Stimulated activated CD8-positive, alpha-beta memory T cell treated with anti-CD3 and anti-CD28 coated beads, Interleukin-4, amount 100 ng/mL, for 1 hour (primary cell): ENCODE measurements at regions not wholly inside any gene's neighbourhood (a gene's known extent, or its start where the extent isn't known, plus 50 kb on each side); places are given as distances from the start of the nearest gene placed in this dataset.
"Not testable (repeated sequence)": the region's sequence is repeated elsewhere in the genome, so short reads cannot be mapped to it uniquely, and the experiment has no call there.

Source experiments
- DNase-seq, 2 donors: peaks; one replicate each; pipeline ENCODE4 v3.0.0-alpha.2; 2020; ENCODE audit warnings: low read depth in 2 of 2, low spot score in 1 of 2

DNA sequence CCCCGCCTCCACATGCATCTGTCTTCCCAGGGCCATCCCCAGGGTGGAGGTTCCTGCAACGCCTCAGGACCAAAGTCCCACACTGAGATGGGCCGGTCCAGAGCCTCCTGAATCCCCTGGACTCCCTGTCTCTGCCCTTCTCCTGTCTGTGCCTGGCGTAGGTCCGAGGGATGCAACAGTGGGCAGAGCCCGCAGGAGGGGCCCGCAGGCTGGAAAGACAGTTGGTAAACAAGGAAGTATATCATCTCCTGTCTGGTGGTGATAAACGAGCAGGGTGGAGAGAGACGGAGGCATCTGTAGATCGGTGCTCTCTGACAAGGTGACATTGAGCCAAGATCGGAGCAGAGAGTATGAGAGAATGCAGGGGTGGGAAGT, 72.6 kb upstream of the RAB6C start:
- no peak for DNase-seq

DNA sequence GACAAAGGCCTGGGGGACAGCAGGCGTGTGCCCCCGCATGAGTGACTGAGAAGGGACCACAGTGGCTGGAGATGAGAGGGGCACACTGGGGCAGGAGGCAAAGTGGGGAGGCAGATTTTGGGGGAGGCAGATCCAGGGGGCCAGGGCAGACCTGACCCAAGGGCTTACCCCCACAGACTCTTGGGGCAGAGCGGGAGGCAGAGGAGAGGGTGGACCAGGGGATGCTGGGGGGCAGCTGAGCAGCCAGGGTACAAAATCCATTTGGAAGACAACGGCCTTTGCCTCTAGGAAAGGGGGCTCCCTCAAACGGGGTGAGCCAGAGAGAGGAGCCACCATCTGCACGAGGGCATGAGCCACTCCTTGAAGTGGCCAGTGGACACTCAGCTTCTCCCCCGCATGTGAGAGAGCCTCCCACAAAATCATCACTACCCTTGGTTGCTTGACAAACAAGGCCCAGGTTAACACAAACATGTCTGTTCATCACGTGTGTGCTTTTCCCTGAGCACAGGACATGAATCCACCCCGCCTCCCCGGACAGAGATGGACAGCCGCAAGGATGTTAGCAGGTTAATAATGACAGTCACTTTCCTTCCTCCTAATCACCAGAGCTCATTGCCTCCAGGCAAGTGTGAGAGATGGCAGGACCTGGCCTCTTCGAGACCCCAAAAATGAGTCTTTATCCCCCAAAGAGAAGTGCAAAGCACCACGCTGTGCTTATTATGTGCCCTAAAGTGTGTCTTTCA, 72.0 kb upstream of the RAB6C start:
- DNase-seq: no peak

DNA sequence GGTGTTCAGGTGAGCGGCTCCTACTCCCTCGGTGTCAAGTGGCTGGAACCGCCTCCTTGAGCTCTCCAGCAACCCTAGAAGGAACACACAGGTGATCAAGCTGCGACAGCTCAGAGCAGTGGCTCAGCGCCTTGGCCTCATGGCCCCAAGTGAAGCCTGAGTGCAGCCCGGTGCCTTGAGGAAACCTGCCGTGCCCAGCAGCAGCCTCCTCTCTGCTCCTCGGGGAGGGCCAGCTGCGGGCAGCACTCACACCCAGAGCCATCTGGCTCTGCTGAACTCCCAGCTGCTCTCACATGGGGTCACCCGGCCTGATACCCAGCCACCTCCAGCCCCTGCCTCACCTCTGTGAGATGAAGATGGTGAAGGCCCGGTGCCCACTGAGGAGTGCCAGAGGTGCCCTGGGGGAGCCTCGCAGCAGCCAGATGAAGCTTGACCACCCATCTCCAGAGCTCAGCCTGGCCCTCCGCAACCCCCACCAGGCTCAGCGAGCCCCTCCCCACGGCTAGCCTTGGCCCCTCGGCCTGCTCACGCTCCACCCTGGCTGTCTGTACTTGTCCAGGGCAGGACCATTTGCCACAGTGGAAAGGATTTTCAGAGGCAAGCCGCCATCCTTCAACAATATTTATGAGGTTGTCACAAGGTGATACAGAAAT, 70.6 kb upstream of the RAB6C start:
- no peak for DNase-seq

DNA sequence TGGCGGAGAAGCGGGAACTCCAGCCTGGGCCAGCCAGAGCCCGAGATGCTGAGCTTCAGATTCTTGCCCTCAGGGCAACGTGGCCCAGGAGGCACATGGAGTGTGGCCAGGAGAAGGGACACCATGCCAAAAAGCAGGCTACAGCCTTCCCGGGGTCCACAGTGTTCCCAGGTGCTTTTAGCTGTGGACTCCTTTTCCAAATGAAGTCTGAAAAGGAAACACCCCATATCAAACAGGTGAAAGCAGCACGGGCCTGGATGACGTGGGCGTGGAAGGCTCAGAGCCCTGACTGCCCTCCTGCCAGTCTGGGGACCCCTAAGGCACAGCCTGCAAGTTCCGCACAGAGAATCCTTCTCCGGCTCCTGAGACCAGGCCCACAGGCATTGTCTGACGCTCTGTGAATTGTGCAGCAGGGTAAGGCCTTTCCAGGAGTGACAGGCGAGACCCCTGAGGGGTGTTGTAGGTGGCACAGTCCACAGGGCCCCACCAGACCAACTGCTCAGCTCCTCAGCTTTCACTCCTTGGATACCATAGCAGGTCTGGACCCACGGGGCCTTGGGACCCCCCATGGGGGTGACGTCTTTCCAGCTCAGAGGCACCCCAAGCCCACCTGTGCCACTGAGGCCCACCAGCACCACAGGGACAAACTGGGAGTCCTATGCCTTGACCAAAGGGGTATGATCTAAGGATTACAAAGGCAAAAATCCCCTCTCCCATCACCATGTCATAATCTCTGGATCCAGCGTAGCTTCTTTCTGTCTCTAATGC, 69.6 kb upstream of the RAB6C start:
- DNase-seq: no peak

DNA sequence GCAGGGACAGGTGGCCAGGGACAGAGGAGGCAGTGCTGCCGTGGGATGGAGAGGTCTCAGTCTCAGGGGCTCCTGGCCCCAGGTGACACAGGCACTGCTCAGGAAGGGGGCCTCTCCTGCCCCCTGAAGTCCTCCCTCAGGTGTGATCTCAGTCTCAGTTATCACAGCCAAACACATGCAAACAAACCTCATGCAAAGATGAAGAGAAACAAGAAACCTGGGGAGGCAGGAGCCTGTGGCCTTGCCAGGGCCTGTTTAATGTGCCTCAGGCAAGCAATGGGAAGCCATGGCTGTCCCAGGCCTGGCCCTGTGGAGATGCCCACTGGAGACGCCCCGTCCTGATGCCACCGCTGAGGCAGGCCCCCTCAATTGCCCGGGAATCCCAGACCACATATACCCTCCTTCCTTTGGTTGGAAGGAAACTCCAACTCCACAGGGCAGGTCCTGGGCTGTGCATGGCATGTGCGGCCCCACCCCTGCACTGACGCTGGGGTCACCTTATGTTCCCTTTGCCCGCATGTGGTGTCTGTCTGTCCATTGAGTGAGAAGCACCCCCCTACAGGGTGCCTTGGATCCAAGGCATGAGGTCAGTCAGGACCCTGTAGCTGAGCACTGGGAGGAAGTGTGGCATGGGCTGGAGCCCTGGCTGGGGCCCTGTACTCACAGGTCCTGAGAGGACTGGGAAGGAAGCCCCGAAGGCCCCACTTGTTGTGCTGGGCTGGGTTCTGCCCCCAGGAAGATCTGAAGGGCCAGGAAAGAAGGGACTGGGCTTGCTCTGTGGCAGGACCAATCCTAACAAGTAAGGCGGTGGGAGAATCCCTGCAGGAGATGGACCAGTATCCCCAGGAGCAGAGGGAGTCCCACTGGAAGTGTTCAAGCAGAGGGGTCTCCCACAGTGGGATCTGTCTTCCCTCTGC, 68.8 kb upstream of the RAB6C start:
- no peak for DNase-seq

DNA sequence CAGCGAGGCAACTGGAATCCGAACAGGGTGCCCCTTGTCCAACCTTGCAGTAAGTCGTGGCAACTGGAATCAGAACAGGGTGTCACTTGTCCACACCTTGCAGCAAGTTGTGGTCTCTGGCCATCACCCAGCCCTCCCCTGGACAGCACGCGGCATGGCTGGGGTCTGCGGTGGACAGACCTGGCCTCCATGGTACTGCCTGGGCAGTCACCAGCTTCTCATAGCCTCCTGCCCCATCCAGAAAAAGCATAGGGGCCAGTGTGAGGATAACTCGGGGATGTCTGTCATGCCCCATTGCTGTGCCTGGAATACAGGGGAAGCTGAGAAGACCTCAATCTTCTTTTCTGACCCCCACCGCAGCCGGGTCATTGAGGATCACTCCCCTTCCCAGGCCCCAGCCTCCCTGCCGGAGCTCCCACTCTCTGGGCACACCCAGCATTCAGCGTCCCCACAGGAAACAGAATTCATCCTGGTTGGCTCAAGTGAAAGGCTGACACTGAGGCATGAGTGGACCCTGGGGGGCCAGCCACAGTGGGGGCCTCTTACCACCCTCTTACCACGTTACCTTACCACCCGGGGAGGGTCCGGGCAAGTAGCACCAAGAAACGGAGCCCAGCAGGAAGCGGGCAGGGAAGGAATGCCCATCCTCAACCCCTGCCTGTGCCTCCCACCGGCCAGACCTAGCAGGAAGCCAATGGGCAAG, 68.0 kb upstream of the RAB6C start:
- DNase-seq: no peak

DNA sequence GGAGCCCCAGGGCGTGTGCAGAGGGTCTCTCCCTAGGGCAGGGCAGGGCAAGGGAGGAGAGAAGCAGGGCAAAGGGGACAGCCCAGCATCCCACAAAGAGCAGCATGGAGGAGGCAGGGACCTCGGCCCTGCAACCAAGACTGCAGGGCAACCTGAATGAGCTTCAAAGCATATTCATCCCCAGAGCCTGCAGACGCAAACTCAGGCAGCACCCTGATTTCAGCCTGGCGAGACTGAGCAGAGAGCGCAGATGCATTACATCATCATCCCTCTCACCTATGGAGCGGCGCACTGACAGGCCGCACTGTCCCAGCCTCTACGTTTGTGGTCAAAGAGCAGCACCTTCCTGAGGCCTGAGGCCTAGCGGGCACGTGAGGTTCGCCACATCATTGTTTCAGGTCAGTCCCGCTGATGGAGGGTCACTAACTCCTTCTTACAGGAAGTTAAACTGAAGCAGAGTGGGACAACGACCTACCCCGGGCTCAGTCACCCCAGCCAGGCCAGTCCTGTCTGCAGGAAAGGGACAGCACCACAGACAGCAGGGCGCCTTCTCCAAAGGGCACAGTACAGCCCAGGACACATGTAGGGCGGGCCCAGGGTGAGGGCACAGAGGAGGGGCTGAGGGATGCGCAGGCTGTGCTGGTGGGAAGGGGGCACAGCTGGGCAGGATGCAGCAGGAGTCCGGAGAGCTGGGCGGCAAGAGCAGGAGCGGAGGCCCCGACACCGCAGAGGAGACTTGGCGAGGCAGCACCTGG, 67.2 kb upstream of the RAB6C start:
- DNase-seq: no peak

DNA sequence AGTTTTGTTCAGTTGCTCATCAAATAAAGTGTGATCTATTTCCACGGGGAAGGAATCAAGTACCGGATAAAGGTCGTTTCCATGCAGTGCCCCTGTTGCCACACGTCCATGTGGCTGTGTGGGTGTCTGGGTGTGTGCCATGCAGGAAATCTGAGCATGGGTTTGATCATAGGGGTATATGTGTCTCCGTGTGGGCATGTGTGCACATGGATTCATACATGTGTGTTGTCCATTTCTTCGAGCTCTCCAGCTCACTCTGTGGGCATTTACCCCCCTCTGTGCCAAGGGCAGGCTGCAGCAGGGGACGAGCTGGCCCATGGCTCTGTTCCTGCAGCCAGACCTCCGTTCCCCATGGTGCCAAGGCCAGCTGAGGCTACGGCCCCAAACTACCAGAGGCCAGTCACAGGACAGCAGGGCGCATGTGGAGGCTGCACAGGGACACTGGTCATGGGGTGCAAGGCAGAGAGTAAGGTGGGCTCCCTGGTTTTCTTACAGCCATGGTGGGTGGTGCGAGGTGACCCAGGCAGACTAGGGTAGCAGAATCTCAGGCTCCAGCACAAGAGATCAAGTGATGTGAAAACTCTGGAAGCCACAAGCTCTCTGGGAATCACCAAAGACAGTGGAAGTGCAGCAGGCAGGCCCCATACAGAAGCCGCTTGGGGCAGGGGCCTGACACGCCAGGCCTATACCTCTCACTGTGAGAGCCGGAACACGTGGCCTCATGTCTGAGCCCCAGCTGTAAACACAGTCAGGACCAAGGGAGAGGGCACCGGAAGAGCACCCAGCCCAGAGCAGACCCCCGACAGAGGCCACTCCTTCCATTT, 66.4 kb upstream of the RAB6C start:
- no peak for DNase-seq

DNA sequence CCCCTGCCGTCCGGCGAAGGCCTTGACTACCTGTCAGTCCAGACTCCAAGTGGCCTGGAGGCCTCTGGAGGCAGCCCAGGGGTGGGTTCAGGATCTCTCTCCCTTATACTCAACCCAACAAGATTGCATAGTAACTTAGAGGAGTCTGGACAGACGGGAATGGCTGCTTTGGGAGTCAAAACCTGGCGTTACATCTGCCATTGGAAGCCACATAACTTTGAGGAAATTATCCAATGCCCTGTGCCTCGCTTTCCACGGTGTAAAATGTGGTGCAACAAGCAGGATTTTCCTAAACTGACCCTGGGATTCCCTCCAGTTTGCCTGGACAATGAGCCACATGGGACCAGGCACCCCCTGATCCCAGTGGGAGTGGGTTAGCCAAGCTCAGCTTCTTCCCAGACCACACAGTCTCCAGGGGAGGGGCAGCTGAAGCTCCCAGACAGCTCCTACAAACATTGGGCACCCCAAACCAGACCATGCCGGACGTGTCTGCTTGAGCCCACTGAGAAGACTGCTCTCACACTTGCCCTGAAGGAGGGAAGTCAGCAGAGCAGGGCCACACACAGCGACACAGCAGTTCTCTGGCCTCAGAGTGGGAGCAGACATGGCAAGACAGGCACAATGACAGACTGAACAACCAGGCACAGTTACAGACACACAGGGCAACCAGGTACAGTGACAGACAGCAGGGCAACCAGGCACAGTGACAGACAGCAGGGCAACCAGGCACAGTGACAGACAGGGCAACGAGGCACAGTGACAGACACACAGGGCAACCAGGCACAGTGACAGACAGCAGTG, 65.6 kb upstream of the RAB6C start:
- no peak for DNase-seq

DNA sequence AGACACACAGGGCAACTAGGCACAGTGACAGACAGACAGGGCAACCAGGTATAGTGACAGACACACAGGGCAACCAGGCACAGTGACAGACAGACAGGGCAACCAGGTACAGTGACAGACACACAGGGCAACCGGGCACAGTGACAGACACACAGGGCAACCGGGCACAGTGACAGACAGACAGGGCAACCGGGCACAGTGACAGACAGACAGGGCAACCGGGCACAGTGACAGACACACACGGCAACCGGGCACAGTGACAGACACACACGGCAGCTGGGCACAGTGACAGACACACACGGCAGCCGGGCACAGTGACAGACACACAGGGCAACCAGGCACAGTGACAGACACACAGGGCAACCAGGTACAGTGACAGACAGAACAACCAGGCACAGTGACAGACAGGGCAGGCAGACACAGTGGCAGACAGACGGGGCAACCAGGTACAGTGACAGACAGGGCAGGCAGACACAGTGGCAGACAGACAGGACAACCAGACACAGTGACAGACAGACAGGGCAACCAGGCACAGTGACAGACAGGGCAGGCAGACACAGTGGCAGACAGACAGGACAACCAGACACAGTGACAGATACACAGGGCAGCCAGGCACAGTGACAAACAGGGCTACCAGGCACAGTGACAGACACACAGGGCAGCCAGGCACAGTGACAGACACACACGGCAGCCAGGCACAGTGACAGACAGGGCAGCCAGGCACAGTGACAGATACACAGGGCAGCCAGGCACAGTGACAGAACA, 64.7 kb upstream of the RAB6C start:
- DNase-seq: no peak

DNA sequence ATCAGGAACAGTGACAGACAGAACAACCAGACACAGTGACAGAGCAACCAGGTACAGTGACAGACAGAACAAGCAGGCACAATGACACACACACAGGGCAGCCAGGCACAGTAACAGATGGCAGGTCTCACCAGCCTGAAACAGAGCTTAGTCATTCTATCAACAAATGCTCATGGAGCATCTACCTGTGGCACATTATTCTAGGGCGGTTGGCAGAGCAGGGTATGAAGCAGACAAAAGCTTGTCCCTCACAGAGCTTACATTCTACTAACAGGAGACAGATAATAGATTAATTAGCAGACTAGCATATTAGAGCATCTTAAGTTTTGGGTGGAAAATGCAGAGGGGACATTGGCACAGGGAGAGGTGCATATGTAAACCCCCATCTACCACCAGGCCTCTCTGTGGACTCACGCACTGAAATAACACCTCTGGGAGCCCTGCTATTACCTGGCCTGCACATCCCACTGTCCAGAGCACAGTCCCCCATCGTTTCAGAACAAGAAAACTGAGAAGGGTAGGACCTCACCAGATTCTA, 64.1 kb upstream of the RAB6C start:
- no peak for DNase-seq

DNA sequence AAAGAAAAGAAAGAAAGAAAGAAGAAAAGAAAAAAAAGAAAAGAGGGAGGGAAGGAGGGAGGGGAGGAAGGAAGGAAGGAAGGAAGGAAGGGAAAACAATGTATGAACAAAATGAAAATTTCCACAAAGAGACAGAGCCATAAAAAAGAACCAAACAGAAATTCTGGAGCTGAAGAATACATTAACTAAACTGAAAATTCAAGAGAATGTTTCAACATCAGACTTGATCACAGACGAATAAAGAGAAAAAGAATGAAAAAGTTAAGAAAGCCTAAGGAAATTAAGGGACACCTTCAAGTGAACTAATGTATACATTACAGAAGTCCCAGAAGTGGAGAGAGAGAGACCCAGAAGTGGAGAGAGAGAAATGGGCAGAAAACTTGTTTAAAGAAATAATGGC, 60.9 kb upstream of the RAB6C start:
- no peak for DNase-seq

DNA sequence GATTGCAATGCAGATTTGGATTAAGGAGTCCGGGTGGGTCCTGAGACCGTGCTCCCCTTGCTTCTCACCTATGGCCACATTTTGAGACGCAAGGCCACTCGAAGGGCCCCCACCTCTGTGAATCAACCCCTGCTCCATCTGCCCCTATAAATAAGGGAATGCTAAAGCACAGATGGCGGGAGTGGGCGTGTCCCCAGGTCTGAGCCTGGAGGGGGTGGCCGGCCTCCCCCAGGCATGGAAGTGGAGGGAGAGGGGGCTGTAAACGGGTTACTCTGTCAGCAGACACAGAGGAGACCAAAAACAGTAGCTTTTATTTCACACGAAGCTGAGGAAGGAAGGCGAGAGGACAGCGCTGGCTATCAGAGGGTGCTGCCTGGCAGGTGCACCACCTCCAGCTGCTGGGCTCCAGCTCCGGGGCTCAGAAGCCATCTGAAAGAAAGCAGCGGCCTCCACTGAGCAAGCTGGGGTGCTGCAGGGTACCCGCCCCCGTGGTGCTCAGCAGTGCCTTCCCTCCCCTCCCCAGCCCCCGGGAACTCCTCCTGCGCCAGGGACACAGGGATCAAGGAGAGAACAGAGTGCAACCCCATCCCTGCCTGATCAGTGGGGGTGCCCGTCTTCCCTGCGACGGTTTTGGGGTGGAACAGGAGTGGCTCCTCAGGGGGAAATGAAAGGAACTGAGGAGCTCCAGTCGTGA, 56.7 kb upstream of the RAB6C start:
- no peak for DNase-seq

DNA sequence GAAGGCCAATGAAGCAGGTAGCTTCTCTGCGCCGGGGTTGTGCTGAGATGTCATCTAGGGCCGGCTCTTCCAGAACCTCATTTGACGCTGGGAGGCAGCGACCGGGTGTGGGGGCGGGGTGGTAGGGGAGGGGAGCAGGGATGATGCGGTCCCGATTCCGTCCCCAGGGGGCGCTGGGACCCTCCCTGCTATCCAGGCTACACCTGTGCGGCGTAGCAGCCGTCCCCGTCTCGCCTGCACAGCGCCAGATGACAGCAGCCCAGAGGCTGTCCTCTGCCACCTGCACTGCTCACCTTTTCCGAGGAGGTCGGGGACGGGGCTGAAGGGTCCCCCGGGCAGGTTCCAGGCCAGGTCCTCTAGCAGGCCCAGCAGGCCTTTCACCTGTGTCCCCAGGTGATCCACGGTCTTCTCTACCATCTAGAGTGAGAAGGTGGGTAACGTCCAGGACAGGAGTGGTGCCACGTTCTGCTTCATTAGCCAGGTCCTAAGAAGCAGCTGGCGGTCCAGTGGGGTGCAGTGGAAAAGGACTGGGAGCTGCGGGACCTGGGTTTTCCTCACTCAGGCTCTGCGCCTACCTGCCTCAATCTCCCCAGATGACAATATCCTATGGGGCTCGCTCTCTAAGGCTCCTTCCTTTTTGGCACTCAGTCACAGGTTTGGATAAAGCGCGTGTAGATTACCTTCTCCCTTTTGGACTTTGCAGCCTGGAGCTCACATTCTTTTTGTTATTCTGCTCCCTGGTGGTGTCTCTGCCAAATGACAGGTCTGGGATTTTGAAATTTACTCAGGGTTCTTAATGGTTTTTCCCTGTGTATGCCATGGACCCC, 56.0 kb upstream of the RAB6C start:
- no peak for DNase-seq

DNA sequence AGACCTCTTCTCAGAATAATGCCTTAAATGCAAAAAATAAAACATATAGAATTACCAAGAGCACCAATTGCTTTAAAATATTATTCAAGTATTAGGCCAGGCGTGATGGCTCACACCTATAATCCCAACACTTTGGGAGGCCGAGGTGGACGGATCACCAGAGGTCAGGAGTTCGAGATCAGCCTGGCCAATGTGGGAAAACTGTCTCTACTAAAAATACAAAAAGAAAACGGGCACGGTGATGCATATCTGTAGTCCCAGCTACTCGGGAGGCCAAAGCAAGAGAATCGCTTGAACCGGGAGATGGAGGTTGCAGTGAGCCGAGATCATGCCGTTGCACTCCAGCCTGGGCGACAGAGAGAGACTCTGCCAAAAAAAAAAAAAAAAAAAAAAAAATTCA, 55.4 kb upstream of the RAB6C start:
- DNase-seq: not testable (repeated sequence)

DNA sequence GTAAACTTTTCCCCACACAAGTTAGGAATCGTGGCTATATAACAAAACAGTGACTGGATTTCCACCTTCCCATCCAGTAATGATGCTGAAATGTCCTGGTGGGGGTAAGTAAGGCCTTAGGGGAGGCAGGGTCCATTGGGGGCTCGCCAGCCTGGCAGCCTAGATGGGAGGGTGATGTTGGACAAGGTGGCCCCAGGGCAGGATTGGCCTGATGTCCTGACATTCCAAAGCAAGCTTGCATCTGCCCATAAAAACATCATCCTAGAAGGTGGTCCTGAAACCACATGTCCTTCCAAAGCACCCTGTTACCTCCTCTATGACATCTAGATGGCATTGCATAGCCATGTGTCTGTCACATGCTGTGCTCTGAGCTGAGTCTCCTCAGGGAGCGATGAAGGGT, 54.1 kb upstream of the RAB6C start:
- DNase-seq: no peak
